ENCODE measurements at regions not wholly inside any gene's neighbourhood (a gene's known extent, or its start where the extent isn't known, plus 50 kb on each side); places are given as distances from the start of the nearest gene placed in this dataset.
"Not testable (repeated sequence)": the region's sequence is repeated elsewhere in the genome, so short reads cannot be mapped to it uniquely, and the experiment has no call there.

GRCh38 chr7:57819491-57819981, 369.6 kb downstream of the ZNF716 start:
- no peak for TF ChIP-seq CTCF (IDR thresholded peaks at IDR 0.05)
- no peak for TF ChIP-seq POLR2A (IDR thresholded peaks at IDR 0.05)
- WGBS, 4 donors, result 86 to 91% (median 89%) methylated on average over 8 to 30 of the region's 30 CpGs
- ATAC-seq, result no peak
- intact Hi-C loops (cut with DNase I), result no loop called here
- Histone ChIP-seq H3K4me1 (no peaks in the 10 kb centered on the region), H3K4me3 (no peak overlapping the region), H3K9me3 (peaks cover 0 to 5% (median 0%) of the 10 kb centered on the region in 12 donors), H3K27me3 (no peaks in the 10 kb centered on the region), H3K36me3 (no peaks in the 10 kb centered on the region), H3K27ac (no peak overlapping the region)
- no peak for DNase-seq

GRCh38 chr7:57820477-57820876, 370.5 kb downstream of the ZNF716 start:
- WGBS, 4 donors, result 80 to 83% (median 81%) methylated on average over 16 of the region's 16 CpGs
- no peaks in the 10 kb centered on the region for H3K27me3 ChIP-seq
- intact Hi-C loops (cut with DNase I), result no loop called here
- DNase-seq (no peak), ATAC-seq (no peak)
- H3K9me3 ChIP-seq, result peaks cover 0 to 5% (median 0%) of the 10 kb centered on the region in 12 donors
- H3K27ac ChIP-seq, result no peak overlapping the region
- TF ChIP-seq POLR2A (IDR thresholded peaks at IDR 0.05), result no peak
- no peak for TF ChIP-seq CTCF (IDR thresholded peaks at IDR 0.05)
- no peak overlapping the region for H3K4me3 ChIP-seq
- H3K36me3 ChIP-seq, result no peaks in the 10 kb centered on the region
- H3K4me1 ChIP-seq, result no peaks in the 10 kb centered on the region

- 84 to 90% (median 85%) methylated on average over 42 to 57 of the region's 57 CpGs for WGBS, 4 donors
- no peak for ATAC-seq
- no peaks in the 10 kb centered on the region for H3K27me3 ChIP-seq
- no peak overlapping the region for H3K4me3 ChIP-seq
- no peaks in the 10 kb centered on the region for H3K36me3 ChIP-seq
- peak in 1 of 5 donors; percentile 60 for DNase-seq
- H3K27ac ChIP-seq, result no peak overlapping the region
- H3K4me1 ChIP-seq, result no peaks in the 10 kb centered on the region
- peaks cover 0 to 5% (median 0%) of the 10 kb centered on the region in 12 donors for H3K9me3 ChIP-seq
- TF ChIP-seq CTCF (IDR thresholded peaks at IDR 0.05), result no peak
- TF ChIP-seq POLR2A (IDR thresholded peaks at IDR 0.05), result no peak
- intact Hi-C loops (cut with DNase I), result no loop called here
Measured at GRCh38 chr7:57821438-57822382, 371.7 kb downstream of the ZNF716 start.

GRCh38 chr7:57826548-57826947, 376.6 kb downstream of the ZNF716 start:
- DNase-seq; H3K9me3 ChIP-seq; H3K27me3 ChIP-seq; H3K27ac ChIP-seq; H3K4me3 ChIP-seq; ATAC-seq; H3K4me1 ChIP-seq; intact Hi-C loops (cut with DNase I); H3K36me3 ChIP-seq: not testable (repeated sequence)
- WGBS, 4 donors, result 30 to 51% (median 35%) methylated on average over 1 to 2 of the region's 2 CpGs

GRCh38 chr7:57835161-57835560, 385.2 kb downstream of the ZNF716 start:
- H3K9me3 ChIP-seq; ATAC-seq; H3K27me3 ChIP-seq; H3K27ac ChIP-seq; intact Hi-C loops (cut with DNase I); H3K4me3 ChIP-seq; H3K4me1 ChIP-seq; DNase-seq; H3K36me3 ChIP-seq: not testable (repeated sequence)
- WGBS, 4 donors, result 92 to 100% (median 93%) methylated on average over 9 of the region's 15 CpGs

- DNase-seq; H3K4me3 ChIP-seq; ATAC-seq; H3K4me1 ChIP-seq; H3K27ac ChIP-seq; H3K27me3 ChIP-seq; intact Hi-C loops (cut with DNase I); H3K36me3 ChIP-seq; H3K9me3 ChIP-seq: not testable (repeated sequence)
- 31 to 63% (median 48%) methylated on average over 1 to 4 of the region's 4 CpGs for WGBS, 4 donors
Measured at GRCh38 chr7:57839152-57839551, 389.2 kb downstream of the ZNF716 start.

All from heart left ventricle (tissue), 16 donors.